ENCODE measurements at regions not wholly inside any gene's neighbourhood (a gene's known extent, or its start where the extent isn't known, plus 50 kb on each side); places are given as distances from the start of the nearest gene placed in this dataset.

DNA sequence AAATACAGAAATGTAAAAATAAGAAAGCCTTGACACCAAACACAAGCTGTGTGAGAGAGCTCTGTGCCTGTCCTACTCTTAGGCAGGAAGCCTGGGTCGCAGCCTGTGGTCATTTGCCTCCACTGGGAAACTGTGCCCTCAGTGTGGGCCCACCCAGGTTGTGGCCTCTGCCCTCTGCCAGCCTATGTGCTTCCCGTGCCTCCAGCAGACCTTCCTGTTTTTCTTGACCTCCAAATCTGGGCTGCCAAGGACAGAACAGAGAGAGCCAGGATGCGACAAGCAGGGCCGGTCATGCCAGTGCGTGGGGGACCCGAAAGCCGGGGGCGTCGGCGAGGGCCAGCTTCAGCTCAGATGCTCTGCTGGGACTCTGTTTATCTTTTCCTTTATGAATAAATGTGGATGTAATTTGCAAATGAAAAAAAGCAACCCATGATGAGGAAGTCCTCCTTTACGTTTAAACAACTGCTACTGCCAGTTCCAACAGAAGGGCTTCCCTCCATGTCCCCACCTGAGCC, 189.2 kb upstream of the EXOC2 start:
- Histone ChIP-seq H3K4me3 (ENCODE audit: low read length) (no peak overlapping the region), H3K27ac (ENCODE audit: low read length) (no peak overlapping the region), H3K4me1 (ENCODE audit: control insufficient read depth, insufficient read depth, low read length) (no peaks in the 10 kb centered on the region), H3K36me3 (ENCODE audit: control insufficient read depth, insufficient read depth, low read length) (no peaks in the 10 kb centered on the region), H3K27me3 (ENCODE audit: control insufficient read depth, insufficient read depth, low read length) (no peaks in the 10 kb centered on the region), H3K9me3 (ENCODE audit: control insufficient read depth, insufficient read depth, low read length) (no peaks in the 10 kb centered on the region)
- WGBS (ENCODE audit: insufficient coverage, insufficient read length), result no CpG with 5 or more reads among the region's 11 CpGs
- DNase-seq (ENCODE audit: low read depth, low spot score), result no peak

DNA sequence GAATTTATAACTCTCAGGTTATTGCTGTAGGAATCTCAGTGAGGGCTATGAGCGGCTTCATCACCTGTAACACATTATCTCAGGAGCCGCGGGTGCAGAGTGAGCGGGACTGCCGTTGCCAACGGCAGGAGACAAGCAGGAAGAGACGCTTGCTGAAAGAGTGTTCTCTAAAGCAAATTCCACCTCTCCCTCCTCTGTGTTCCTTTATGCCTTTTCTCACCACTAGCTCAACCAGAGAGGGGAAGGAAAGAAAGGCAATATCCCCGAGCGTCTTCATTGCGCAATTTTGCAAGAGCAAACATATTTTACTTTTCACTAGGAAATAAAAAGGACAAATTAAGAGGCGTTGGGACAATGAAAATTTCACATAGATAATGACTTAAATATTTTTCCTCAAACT, 185.2 kb upstream of the EXOC2 start:
- Histone ChIP-seq H3K9me3 (ENCODE audit: control insufficient read depth, insufficient read depth, low read length) (no peaks in the 10 kb centered on the region), H3K4me1 (ENCODE audit: control insufficient read depth, insufficient read depth, low read length) (no peaks in the 10 kb centered on the region), H3K36me3 (ENCODE audit: control insufficient read depth, insufficient read depth, low read length) (no peaks in the 10 kb centered on the region), H3K4me3 (ENCODE audit: low read length) (no peak overlapping the region), H3K27ac (ENCODE audit: low read length) (no peak overlapping the region), H3K27me3 (ENCODE audit: control insufficient read depth, insufficient read depth, low read length) (no peaks in the 10 kb centered on the region)
- no peak for DNase-seq (ENCODE audit: low read depth, low spot score)
- WGBS (ENCODE audit: insufficient coverage, insufficient read length), result no CpG with 5 or more reads among the region's 11 CpGs

DNA sequence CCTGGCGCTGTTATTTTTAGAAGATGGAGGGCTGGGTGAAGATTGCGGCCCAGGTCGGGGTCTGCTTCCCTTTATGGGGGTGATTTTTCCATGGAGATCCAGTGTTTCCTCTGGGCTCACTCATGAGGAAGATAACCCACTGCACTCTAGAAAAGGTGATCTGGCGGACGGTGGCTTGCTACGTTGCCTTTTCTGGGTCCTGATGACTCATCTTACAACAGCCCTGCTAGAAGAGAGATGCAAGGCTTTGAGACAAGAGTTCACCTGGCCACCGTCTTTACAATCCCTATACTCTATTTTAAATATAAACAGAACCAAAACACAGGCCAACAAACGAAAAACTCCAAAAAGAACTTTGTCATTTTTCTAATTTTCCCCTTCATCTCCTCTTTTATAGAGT, 182.1 kb upstream of the EXOC2 start:
- Histone ChIP-seq H3K4me1 (ENCODE audit: control insufficient read depth, insufficient read depth, low read length) (no peaks in the 10 kb centered on the region), H3K9me3 (ENCODE audit: control insufficient read depth, insufficient read depth, low read length) (no peaks in the 10 kb centered on the region), H3K4me3 (ENCODE audit: low read length) (no peak overlapping the region), H3K27me3 (ENCODE audit: control insufficient read depth, insufficient read depth, low read length) (no peaks in the 10 kb centered on the region), H3K36me3 (ENCODE audit: control insufficient read depth, insufficient read depth, low read length) (no peaks in the 10 kb centered on the region), H3K27ac (ENCODE audit: low read length) (no peak overlapping the region)
- WGBS (ENCODE audit: insufficient coverage, insufficient read length), result 100% methylated on average over 1 of the region's 8 CpGs
- no peak for DNase-seq (ENCODE audit: low read depth, low spot score)

DNA sequence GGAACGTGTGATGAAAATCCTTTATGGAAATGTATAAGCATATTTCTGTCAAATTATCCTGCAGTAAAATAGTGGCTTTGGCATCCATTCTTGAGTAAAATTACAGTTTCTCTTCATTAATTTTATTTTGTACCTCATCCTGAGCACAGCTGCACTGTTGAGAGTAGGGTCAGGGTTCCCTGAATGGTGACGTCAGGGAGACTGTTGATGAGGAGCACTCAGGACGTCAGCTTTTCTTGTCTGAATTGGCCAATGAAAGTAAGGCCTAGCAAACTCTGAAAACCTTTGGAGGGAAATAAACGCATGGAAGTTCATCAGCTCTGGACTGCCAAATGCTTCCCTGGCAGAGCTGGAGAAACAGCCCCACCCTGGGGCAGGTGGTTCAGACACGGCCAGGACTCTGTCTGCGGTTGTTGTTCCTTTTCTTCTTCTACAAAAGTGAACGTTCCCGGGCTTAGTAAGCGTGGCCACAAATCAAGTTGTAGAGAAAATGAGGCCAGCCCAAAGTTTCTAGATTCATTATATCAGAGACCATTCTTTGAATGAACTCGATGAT, 179.7 kb upstream of the EXOC2 start:
- WGBS (ENCODE audit: insufficient coverage, insufficient read length), result no CpG with 5 or more reads among the region's 10 CpGs

GRCh38 chr6:871503-871902, 178.6 kb upstream of the EXOC2 start:
- DNase-seq (ENCODE audit: low read depth, low spot score), result no peak
- no peaks in the 10 kb centered on the region for H3K36me3 ChIP-seq (ENCODE audit: control insufficient read depth, insufficient read depth, low read length)
- no peaks in the 10 kb centered on the region for H3K27me3 ChIP-seq (ENCODE audit: control insufficient read depth, insufficient read depth, low read length)
- H3K4me1 ChIP-seq (ENCODE audit: control insufficient read depth, insufficient read depth, low read length), result no peaks in the 10 kb centered on the region
- no peak overlapping the region for H3K27ac ChIP-seq (ENCODE audit: low read length)
- no peak overlapping the region for H3K4me3 ChIP-seq (ENCODE audit: low read length)
- no peaks in the 10 kb centered on the region for H3K9me3 ChIP-seq (ENCODE audit: control insufficient read depth, insufficient read depth, low read length)
- no CpG with 5 or more reads among the region's 6 CpGs for WGBS (ENCODE audit: insufficient coverage, insufficient read length)

More for the DNA sequence above, 179.7 kb upstream of the EXOC2 start:
- Histone ChIP-seq H3K4me1 (ENCODE audit: control insufficient read depth, insufficient read depth, low read length) (no peaks in the 10 kb centered on the region), H3K36me3 (ENCODE audit: control insufficient read depth, insufficient read depth, low read length) (no peaks in the 10 kb centered on the region), H3K27ac (ENCODE audit: low read length) (no peak overlapping the region), H3K9me3 (ENCODE audit: control insufficient read depth, insufficient read depth, low read length) (no peaks in the 10 kb centered on the region), H3K27me3 (ENCODE audit: control insufficient read depth, insufficient read depth, low read length) (no peaks in the 10 kb centered on the region), H3K4me3 (ENCODE audit: low read length) (no peak overlapping the region)
- DNase-seq (ENCODE audit: low read depth, low spot score), result no peak

DNA sequence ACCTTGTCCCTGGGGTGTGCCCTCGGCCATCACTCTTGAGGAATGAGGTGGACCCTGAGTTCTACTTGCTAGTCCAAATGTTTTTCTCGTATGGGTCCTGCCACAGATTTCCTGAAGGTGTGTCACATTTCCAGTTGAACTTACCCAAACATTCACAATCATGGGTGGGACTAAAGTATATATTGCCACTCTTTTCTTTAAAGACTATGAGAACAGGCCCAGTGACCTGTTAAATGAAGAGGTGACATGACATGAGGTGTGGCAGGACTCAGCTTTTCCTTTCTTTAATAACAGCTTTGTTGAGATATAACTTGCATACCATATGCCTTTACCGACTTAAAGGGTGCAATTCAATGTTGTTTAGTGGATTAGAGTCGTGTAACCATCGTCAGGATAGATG, 177.2 kb upstream of the EXOC2 start:
- no peak overlapping the region for H3K4me3 ChIP-seq (ENCODE audit: low read length)
- H3K9me3 ChIP-seq (ENCODE audit: control insufficient read depth, insufficient read depth, low read length), result no peaks in the 10 kb centered on the region
- no peaks in the 10 kb centered on the region for H3K27me3 ChIP-seq (ENCODE audit: control insufficient read depth, insufficient read depth, low read length)
- no peaks in the 10 kb centered on the region for H3K36me3 ChIP-seq (ENCODE audit: control insufficient read depth, insufficient read depth, low read length)
- DNase-seq (ENCODE audit: low read depth, low spot score), result no peak
- no CpG with 5 or more reads among the region's 5 CpGs for WGBS (ENCODE audit: insufficient coverage, insufficient read length)
- H3K4me1 ChIP-seq (ENCODE audit: control insufficient read depth, insufficient read depth, low read length), result no peaks in the 10 kb centered on the region
- H3K27ac ChIP-seq (ENCODE audit: low read length), result no peak overlapping the region

DNA sequence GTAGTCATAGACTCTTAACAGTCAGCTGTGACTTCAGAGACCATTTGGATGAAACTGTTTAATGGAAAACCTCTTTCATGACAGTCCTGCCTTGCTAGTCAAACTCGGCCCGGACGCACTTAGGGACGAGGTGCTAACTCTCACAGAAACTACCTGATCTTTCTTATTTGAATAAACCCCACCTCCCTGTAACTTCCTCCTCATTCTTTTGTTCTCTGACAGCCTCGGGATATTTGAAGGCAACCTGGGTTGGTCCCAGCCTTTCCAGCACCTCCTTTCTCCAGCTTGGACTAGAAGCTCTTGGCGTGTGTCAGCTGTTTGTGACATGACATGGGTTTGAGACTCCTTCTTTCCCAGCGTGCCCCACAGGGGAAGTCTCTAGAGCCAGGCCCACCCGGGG, 175.3 kb upstream of the EXOC2 start:
- Histone ChIP-seq H3K9me3 (ENCODE audit: control insufficient read depth, insufficient read depth, low read length) (no peaks in the 10 kb centered on the region), H3K36me3 (ENCODE audit: control insufficient read depth, insufficient read depth, low read length) (no peaks in the 10 kb centered on the region), H3K4me1 (ENCODE audit: control insufficient read depth, insufficient read depth, low read length) (no peaks in the 10 kb centered on the region), H3K27me3 (ENCODE audit: control insufficient read depth, insufficient read depth, low read length) (no peaks in the 10 kb centered on the region), H3K27ac (ENCODE audit: low read length) (no peak overlapping the region), H3K4me3 (ENCODE audit: low read length) (no peak overlapping the region)
- no CpG with 5 or more reads among the region's 8 CpGs for WGBS (ENCODE audit: insufficient coverage, insufficient read length)
- DNase-seq (ENCODE audit: low read depth, low spot score), result no peak

- H3K9me3 ChIP-seq (ENCODE audit: control insufficient read depth, insufficient read depth, low read length), result no peaks in the 10 kb centered on the region
- no peak overlapping the region for H3K27ac ChIP-seq (ENCODE audit: low read length)
- H3K36me3 ChIP-seq (ENCODE audit: control insufficient read depth, insufficient read depth, low read length), result no peaks in the 10 kb centered on the region
- WGBS (ENCODE audit: insufficient coverage, insufficient read length), result no CpG with 5 or more reads among the region's 6 CpGs
- DNase-seq (ENCODE audit: low read depth, low spot score), result no peak
- H3K4me3 ChIP-seq (ENCODE audit: low read length), result no peak overlapping the region
- no peaks in the 10 kb centered on the region for H3K27me3 ChIP-seq (ENCODE audit: control insufficient read depth, insufficient read depth, low read length)
- no peaks in the 10 kb centered on the region for H3K4me1 ChIP-seq (ENCODE audit: control insufficient read depth, insufficient read depth, low read length)
Measured at GRCh38 chr6:867378-867777, 174.4 kb upstream of the EXOC2 start.

DNA sequence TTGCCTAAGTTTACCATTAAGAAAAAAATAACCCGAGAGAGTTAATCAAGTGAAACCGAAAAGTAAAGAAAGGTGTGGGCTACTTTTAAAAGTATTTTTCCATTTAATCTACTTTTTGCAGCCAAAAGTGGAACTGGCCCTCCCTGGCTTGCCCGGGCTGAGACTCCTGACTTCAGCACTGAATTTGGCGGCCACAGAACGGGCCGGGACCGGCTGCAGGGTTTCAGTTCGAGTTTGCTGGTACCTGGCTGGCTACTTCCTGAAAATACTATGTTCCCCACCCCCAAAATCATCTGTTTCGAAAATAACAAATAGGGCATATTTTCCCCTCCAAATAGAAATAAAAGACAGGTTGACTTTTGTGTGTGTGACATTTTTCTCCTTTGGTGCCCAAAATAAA, 173.4 kb upstream of the EXOC2 start:
- DNase-seq (ENCODE audit: low read depth, low spot score), result no peak
- WGBS (ENCODE audit: insufficient coverage, insufficient read length), result no CpG with 5 or more reads among the region's 9 CpGs
- Histone ChIP-seq H3K27me3 (ENCODE audit: control insufficient read depth, insufficient read depth, low read length) (no peaks in the 10 kb centered on the region), H3K4me1 (ENCODE audit: control insufficient read depth, insufficient read depth, low read length) (no peaks in the 10 kb centered on the region), H3K36me3 (ENCODE audit: control insufficient read depth, insufficient read depth, low read length) (no peaks in the 10 kb centered on the region), H3K4me3 (ENCODE audit: low read length) (no peak overlapping the region), H3K9me3 (ENCODE audit: control insufficient read depth, insufficient read depth, low read length) (no peaks in the 10 kb centered on the region), H3K27ac (ENCODE audit: low read length) (no peak overlapping the region)

DNA sequence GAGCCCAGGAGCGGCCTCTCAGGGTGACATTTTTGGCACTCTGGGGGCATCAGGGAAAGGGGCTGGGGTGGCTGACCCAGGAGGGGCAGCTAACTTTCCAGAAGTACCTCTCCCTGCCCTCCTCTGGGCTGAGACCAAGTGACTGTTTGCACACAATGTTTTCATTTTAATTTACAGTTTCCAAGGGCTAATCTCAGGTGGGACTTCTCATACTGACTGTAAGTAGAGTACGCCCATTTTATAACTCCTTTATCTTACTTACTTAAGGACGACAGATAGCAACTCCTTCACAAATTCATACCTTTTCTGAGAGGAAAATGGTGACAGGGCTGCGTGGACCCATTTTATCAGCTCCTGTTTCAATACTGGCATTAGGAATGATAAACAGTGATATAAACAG, 172.9 kb upstream of the EXOC2 start:
- no peak overlapping the region for H3K27ac ChIP-seq (ENCODE audit: low read length)
- H3K36me3 ChIP-seq (ENCODE audit: control insufficient read depth, insufficient read depth, low read length), result no peaks in the 10 kb centered on the region
- H3K4me1 ChIP-seq (ENCODE audit: control insufficient read depth, insufficient read depth, low read length), result no peaks in the 10 kb centered on the region
- no peaks in the 10 kb centered on the region for H3K9me3 ChIP-seq (ENCODE audit: control insufficient read depth, insufficient read depth, low read length)
- no peaks in the 10 kb centered on the region for H3K27me3 ChIP-seq (ENCODE audit: control insufficient read depth, insufficient read depth, low read length)
- DNase-seq (ENCODE audit: low read depth, low spot score), result no peak
- H3K4me3 ChIP-seq (ENCODE audit: low read length), result no peak overlapping the region
- no CpG with 5 or more reads among the region's 4 CpGs for WGBS (ENCODE audit: insufficient coverage, insufficient read length)

DNA sequence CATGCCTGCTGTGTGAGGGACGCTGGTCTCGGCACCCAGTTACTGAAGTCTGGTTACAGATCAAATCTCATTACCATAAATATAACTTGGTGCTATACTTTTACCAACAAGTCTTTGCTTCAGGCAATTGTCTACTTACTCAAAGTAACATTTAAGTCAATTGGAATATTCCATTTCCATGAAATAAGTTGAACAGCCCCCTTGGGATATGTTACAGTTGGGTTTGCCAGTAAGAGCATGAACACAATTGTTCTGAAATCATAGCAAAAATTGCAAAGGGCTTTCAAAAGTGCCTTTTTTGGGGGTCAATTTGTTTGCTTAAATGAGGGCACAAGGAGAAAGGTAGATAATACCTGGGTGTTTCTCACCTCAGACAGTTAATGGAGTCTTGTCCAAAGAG, 170.9 kb upstream of the EXOC2 start:
- DNase-seq (ENCODE audit: low read depth, low spot score), result no peak
- H3K9me3 ChIP-seq (ENCODE audit: control insufficient read depth, insufficient read depth, low read length), result no peaks in the 10 kb centered on the region
- H3K27ac ChIP-seq (ENCODE audit: low read length), result no peak overlapping the region
- no peaks in the 10 kb centered on the region for H3K36me3 ChIP-seq (ENCODE audit: control insufficient read depth, insufficient read depth, low read length)
- H3K4me3 ChIP-seq (ENCODE audit: low read length), result no peak overlapping the region
- H3K4me1 ChIP-seq (ENCODE audit: control insufficient read depth, insufficient read depth, low read length), result no peaks in the 10 kb centered on the region
- WGBS (ENCODE audit: insufficient coverage, insufficient read length), result no CpG with 5 or more reads among the region's 2 CpGs
- H3K27me3 ChIP-seq (ENCODE audit: control insufficient read depth, insufficient read depth, low read length), result no peaks in the 10 kb centered on the region
